DND-41 (cell line): ENCODE measurements at regions not wholly inside any gene's neighbourhood (a gene's known extent, or its start where the extent isn't known, plus 50 kb on each side); places are given as distances from the start of the nearest gene placed in this dataset.
A peak's percentile ranks its signal among the peaks of the same experiment; 100 is the strongest.

Source experiments
- EZH2 ChIP-seq: IDR thresholded peaks from 3 replicates; pipeline ENCODE4 v1.6.1; 2012; ENCODE audit warnings: borderline replicate concordance, low read depth, mild to moderate bottlenecking, moderate library complexity, low read length, inconsistent platforms; ENCODE audit not compliant: severe bottlenecking
- TF ChIP-seq, protein P1 (sequence below): IDR thresholded peaks from 2 replicates; pipeline ENCODE4 v1.5.1; 2012; ENCODE audit warnings: borderline replicate concordance, low read length, moderate library complexity, mild to moderate bottlenecking; ENCODE audit not compliant: poor library complexity, severe bottlenecking; ENCODE audit errors: extremely low read depth

DNA sequence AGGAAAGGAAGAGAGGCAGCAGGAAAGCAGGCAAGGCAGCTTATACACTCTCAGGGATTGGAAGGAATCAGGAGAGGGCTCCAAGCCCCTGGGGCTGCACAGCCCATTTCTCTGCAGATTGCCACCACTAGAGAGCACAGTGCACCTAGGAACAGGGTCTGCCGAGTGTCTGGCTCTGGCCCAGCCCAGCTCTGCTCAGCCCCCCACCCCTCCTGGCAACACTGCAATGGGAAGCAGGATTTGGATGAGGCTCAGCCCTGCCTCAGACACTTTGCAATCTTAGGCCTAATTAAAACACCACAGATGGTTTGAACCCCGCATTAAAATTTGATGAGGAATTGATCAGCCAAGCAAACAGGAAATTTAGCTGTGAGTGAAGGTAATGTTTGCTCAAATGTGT is 252.7 kb downstream of the DHX35 start:
- TF ChIP-seq, protein P1, sequence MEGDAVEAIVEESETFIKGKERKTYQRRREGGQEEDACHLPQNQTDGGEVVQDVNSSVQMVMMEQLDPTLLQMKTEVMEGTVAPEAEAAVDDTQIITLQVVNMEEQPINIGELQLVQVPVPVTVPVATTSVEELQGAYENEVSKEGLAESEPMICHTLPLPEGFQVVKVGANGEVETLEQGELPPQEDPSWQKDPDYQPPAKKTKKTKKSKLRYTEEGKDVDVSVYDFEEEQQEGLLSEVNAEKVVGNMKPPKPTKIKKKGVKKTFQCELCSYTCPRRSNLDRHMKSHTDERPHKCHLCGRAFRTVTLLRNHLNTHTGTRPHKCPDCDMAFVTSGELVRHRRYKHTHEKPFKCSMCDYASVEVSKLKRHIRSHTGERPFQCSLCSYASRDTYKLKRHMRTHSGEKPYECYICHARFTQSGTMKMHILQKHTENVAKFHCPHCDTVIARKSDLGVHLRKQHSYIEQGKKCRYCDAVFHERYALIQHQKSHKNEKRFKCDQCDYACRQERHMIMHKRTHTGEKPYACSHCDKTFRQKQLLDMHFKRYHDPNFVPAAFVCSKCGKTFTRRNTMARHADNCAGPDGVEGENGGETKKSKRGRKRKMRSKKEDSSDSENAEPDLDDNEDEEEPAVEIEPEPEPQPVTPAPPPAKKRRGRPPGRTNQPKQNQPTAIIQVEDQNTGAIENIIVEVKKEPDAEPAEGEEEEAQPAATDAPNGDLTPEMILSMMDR, result peak; percentile 66
- TF ChIP-seq EZH2, result no peak
